CD4-positive, CD25-positive, alpha-beta regulatory T cell (primary cell): ENCODE measurements at regions not wholly inside any gene's neighbourhood (a gene's known extent, or its start where the extent isn't known, plus 50 kb on each side); places are given as distances from the start of the nearest gene placed in this dataset.
"Not testable (repeated sequence)": the region's sequence is repeated elsewhere in the genome, so short reads cannot be mapped to it uniquely, and the experiment has no call there.

Experiments used
- ATAC-seq, 2 donors: fragments of 150-1000 bp; cut with Tn5 transposase; one replicate each; pipeline ENCODE4 v1.10.0; 2021; ENCODE audit warnings: low read depth in 2 of 2, moderate number of reproducible peaks in 2 of 2, moderate library complexity in 1 of 2
- DNase-seq, 3 donors: peaks; one replicate each; pipeline versions ENCODE4 v3.0.0 to v3.0.0-alpha.2; 2012 to 2022; ENCODE audit warnings: mixed read lengths in 1 of 3
- H3K27ac ChIP-seq: one replicate; pipeline ENCODE4 v1.7.0; 2013; ENCODE audit warnings: mild to moderate bottlenecking, low read length; ENCODE audit not compliant: insufficient read depth, poor library complexity, severe bottlenecking
- H3K27me3 ChIP-seq: one replicate; pipeline ENCODE4 v1.7.0; 2013; ENCODE audit warnings: low read length; ENCODE audit not compliant: control insufficient read depth, insufficient read depth
- H3K36me3 ChIP-seq: one replicate; pipeline ENCODE4 v1.7.0; 2013; ENCODE audit warnings: mild to moderate bottlenecking, low read length, moderate library complexity; ENCODE audit not compliant: control insufficient read depth, insufficient read depth
- H3K4me1 ChIP-seq: 2 replicates; pipeline ENCODE4 v1.7.0; 2013; ENCODE audit warnings: mild to moderate bottlenecking, low read length; ENCODE audit not compliant: insufficient read depth, control insufficient read depth, poor library complexity, severe bottlenecking
- H3K4me3 ChIP-seq: one replicate; pipeline ENCODE4 v1.7.0; 2013; ENCODE audit warnings: low read depth, mild to moderate bottlenecking, low read length, moderate library complexity
- H3K9me3 ChIP-seq, 2 experiments: 1 replicate in 1 of 2; 2 replicates in 1 of 2; pipeline ENCODE4 v1.7.0; 2013; ENCODE audit warnings: low read length in 2 of 2, mild to moderate bottlenecking in 1 of 2, moderate library complexity in 1 of 2; ENCODE audit not compliant: control insufficient read depth in 2 of 2
- H3K27ac Mint-ChIP-seq, 3 donors: one replicate each; pipeline ENCODE4 v1.8.0; 2020 to 2022; ENCODE audit warnings: mild to moderate bottlenecking in 3 of 3, mixed read lengths in 3 of 3, moderate library complexity in 2 of 3
- H3K27me3 Mint-ChIP-seq: one replicate; pipeline ENCODE4 v1.8.0; 2022; ENCODE audit warnings: mild to moderate bottlenecking, mixed read lengths
- H3K36me3 Mint-ChIP-seq: one replicate; pipeline ENCODE4 v1.8.0; 2020; ENCODE audit warnings: mixed read lengths
- H3K4me1 Mint-ChIP-seq, 4 donors: one replicate each; pipeline ENCODE4 v1.8.0; 2020 to 2022; ENCODE audit warnings: mixed read lengths in 4 of 4, mild to moderate bottlenecking in 1 of 4
- H3K4me3 Mint-ChIP-seq, 4 donors: one replicate each; pipeline ENCODE4 v1.8.0; 2020 to 2022; ENCODE audit warnings: mild to moderate bottlenecking in 4 of 4, mixed read lengths in 4 of 4, moderate library complexity in 3 of 4
- H3K9me3 Mint-ChIP-seq, 7 donors: one replicate each; pipeline ENCODE4 v1.8.0; 2020 to 2022; ENCODE audit warnings: mixed read lengths in 7 of 7, mild to moderate bottlenecking in 3 of 7, moderate library complexity in 2 of 7

GRCh38 chr7:22049766-22050500 is 104.2 kb upstream of the CDCA7L start:
- H3K4me3 Mint-ChIP-seq: no peak overlapping the region
- no peaks in the 10 kb centered on the region for H3K9me3 Mint-ChIP-seq
- H3K4me1 ChIP-seq: no peaks in the 10 kb centered on the region
- DNase-seq (no peak), ATAC-seq (no peak)
- no peaks in the 10 kb centered on the region for H3K36me3 ChIP-seq
- no peaks in the 10 kb centered on the region for H3K36me3 Mint-ChIP-seq
- H3K27me3 Mint-ChIP-seq: peaks cover 11% of the 10 kb centered on the region
- no peaks in the 10 kb centered on the region for H3K9me3 ChIP-seq
- no peak overlapping the region for H3K27ac Mint-ChIP-seq
- H3K27ac ChIP-seq: no peak overlapping the region
- no peak overlapping the region for H3K4me3 ChIP-seq
- no peaks in the 10 kb centered on the region for H3K4me1 Mint-ChIP-seq
- H3K27me3 ChIP-seq: no peaks in the 10 kb centered on the region

DNA sequence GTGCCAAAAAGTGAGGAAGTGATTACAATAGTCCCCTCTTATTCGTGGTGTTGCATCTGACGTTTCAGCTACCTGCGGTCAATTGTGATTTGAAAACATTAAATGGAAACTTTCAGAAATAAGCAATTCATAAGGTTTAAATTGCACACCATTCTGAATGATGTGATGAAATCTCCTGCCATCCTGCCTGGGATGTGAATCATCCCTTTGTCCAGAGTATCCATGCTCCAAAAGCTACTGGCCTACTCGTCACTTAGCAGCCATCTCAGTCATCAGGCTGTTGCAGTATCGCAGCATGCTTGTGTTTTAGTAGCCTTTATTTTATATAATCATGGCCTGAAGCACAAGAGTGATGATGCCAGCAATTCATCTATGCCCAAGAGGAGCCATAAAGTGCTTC is 97.7 kb upstream of the CDCA7L start:
- Mint-ChIP-seq H3K9me3 (no peaks in the 10 kb centered on the region), H3K4me3 (no peak overlapping the region)
- ATAC-seq: no peak

GRCh38 chr7:22040923-22041595 is 95.4 kb upstream of the CDCA7L start:
- no peaks in the 10 kb centered on the region for H3K27me3 ChIP-seq
- H3K9me3 ChIP-seq: no peaks in the 10 kb centered on the region
- no peaks in the 10 kb centered on the region for H3K27me3 Mint-ChIP-seq
- no peaks in the 10 kb centered on the region for H3K4me1 ChIP-seq
- H3K27ac Mint-ChIP-seq: no peak overlapping the region
- no peaks in the 10 kb centered on the region for H3K9me3 Mint-ChIP-seq
- no peaks in the 10 kb centered on the region for H3K4me1 Mint-ChIP-seq
- no peak for DNase-seq
- no peak overlapping the region for H3K4me3 Mint-ChIP-seq
- no peaks in the 10 kb centered on the region for H3K36me3 ChIP-seq
- ATAC-seq: no peak
- H3K27ac ChIP-seq: no peak overlapping the region
- H3K36me3 Mint-ChIP-seq: no peaks in the 10 kb centered on the region
- no peak overlapping the region for H3K4me3 ChIP-seq

More for the DNA sequence above, 97.7 kb upstream of the CDCA7L start:
- DNase-seq: no peak
- Histone ChIP-seq H3K27me3 (no peaks in the 10 kb centered on the region), H3K27ac (no peak overlapping the region), H3K4me1 (no peaks in the 10 kb centered on the region), H3K9me3 (no peaks in the 10 kb centered on the region), H3K4me3 (no peak overlapping the region), H3K36me3 (no peaks in the 10 kb centered on the region)
- Mint-ChIP-seq H3K4me1 (no peaks in the 10 kb centered on the region), H3K36me3 (no peaks in the 10 kb centered on the region), H3K27me3 (peaks cover 4% of the 10 kb centered on the region), H3K27ac (no peak overlapping the region)

DNA sequence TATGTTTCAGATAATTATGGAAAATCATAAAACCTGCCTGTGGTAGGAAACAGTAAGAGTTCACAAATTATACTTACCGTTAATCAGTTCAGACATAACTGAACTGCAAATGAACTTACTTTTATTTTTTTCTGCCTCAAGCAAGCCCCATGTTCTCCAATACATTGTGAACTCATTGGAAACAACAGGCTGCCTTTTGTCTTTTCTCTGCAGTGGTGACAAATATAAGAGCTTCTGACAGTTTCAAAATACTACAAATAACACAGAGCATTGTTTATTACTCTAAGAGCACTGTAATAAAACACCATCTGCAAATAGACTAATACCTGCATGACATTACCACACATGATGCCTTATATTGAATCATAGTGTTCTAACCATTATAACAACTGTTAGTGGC is 94.0 kb upstream of the CDCA7L start:
- no peak overlapping the region for H3K27ac Mint-ChIP-seq
- no peak for DNase-seq

DNA sequence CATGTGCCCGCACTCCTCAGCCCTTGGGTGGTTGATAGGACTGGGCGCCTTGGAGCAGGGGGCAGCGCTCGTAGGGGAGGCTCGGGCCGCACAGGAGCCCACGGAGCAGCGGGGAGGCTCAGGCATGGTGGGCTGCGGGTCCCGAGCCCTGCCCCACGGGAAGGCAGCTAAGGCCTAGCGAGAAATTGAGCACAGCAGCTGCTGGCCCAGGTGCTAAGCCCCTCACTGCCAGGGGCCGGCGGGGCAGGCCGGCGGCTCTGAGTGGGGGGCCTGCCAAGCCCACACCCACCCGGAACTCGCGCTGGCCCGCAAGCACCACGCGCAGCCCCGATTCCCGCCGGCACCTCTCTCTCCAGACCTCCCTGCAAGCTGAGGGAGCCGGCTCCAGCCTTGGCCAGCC is 86.7 kb upstream of the CDCA7L start:
- not testable (repeated sequence) for H3K9me3 ChIP-seq, H3K4me3 ChIP-seq, H3K36me3 ChIP-seq, H3K36me3 Mint-ChIP-seq, H3K4me1 Mint-ChIP-seq, H3K27ac ChIP-seq, DNase-seq, H3K27me3 ChIP-seq, ATAC-seq, H3K27ac Mint-ChIP-seq, H3K27me3 Mint-ChIP-seq, H3K9me3 Mint-ChIP-seq, H3K4me1 ChIP-seq, H3K4me3 Mint-ChIP-seq

More for the DNA sequence above, 94.0 kb upstream of the CDCA7L start:
- H3K4me3 Mint-ChIP-seq: no peak overlapping the region
- no peaks in the 10 kb centered on the region for H3K4me1 Mint-ChIP-seq
- no peaks in the 10 kb centered on the region for H3K36me3 ChIP-seq
- no peak overlapping the region for H3K27ac ChIP-seq
- peaks cover 2% of the 10 kb centered on the region for H3K27me3 ChIP-seq
- no peak for ATAC-seq
- no peaks in the 10 kb centered on the region for H3K4me1 ChIP-seq
- H3K27me3 Mint-ChIP-seq: no peaks in the 10 kb centered on the region
- no peak overlapping the region for H3K4me3 ChIP-seq
- H3K9me3 ChIP-seq: no peaks in the 10 kb centered on the region
- H3K36me3 Mint-ChIP-seq: no peaks in the 10 kb centered on the region
- no peaks in the 10 kb centered on the region for H3K9me3 Mint-ChIP-seq

- DNase-seq, H3K9me3 ChIP-seq, H3K4me3 Mint-ChIP-seq, H3K27ac ChIP-seq, H3K4me3 ChIP-seq, H3K4me1 Mint-ChIP-seq, H3K27me3 Mint-ChIP-seq, H3K36me3 Mint-ChIP-seq, H3K27me3 ChIP-seq, ATAC-seq, H3K9me3 Mint-ChIP-seq, H3K27ac Mint-ChIP-seq, H3K4me1 ChIP-seq, H3K36me3 ChIP-seq: not testable (repeated sequence)
Measured at GRCh38 chr7:22028656-22029055, 83.0 kb upstream of the CDCA7L start.

DNA sequence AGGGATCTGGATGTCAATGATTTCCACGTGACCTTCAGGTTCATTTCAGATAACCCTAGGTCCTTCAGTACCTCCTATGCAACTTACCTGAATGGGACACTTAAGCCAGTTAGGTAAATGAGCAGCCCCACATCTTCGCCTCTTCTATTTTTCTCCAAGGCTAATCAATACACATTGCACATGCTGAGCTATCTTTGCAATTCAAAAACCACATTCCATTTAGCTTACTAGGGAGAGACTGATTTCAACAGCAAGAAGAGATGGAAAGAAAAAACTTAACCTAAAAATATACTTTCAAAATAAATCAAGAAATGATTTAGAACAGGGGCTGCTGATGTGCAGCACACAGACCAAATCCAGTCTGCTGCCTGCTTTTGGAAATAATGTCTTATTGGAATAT is 81.8 kb upstream of the CDCA7L start:
- Mint-ChIP-seq H3K9me3 (peaks cover 0 to 2% (median 0%) of the 10 kb centered on the region in 7 donors), H3K4me3 (no peak overlapping the region), H3K27ac (no peak overlapping the region), H3K4me1 (no peaks in the 10 kb centered on the region), H3K36me3 (no peaks in the 10 kb centered on the region), H3K27me3 (no peaks in the 10 kb centered on the region)
- Histone ChIP-seq H3K9me3 (no peaks in the 10 kb centered on the region), H3K36me3 (no peaks in the 10 kb centered on the region), H3K27me3 (no peaks in the 10 kb centered on the region), H3K4me3 (no peak overlapping the region), H3K4me1 (no peaks in the 10 kb centered on the region), H3K27ac (no peak overlapping the region)
- DNase-seq (no peak), ATAC-seq (no peak)

GRCh38 chr7:22025983-22026382 is 80.3 kb upstream of the CDCA7L start:
- peaks cover 4% of the 10 kb centered on the region for H3K27me3 Mint-ChIP-seq
- H3K9me3 Mint-ChIP-seq: peaks cover 0 to 2% (median 0%) of the 10 kb centered on the region in 7 donors
- no peak overlapping the region for H3K4me3 Mint-ChIP-seq
- no peaks in the 10 kb centered on the region for H3K4me1 ChIP-seq
- no peak overlapping the region for H3K27ac ChIP-seq
- ATAC-seq (no peak), DNase-seq (no peak)
- H3K4me1 Mint-ChIP-seq: no peaks in the 10 kb centered on the region
- no peaks in the 10 kb centered on the region for H3K36me3 ChIP-seq
- H3K9me3 ChIP-seq: no peaks in the 10 kb centered on the region
- no peaks in the 10 kb centered on the region for H3K36me3 Mint-ChIP-seq
- H3K27me3 ChIP-seq: no peaks in the 10 kb centered on the region
- H3K27ac Mint-ChIP-seq: no peak overlapping the region
- H3K4me3 ChIP-seq: no peak overlapping the region
